ENCODE measurements at regions not wholly inside any gene's neighbourhood (a gene's known extent, or its start where the extent isn't known, plus 50 kb on each side); places are given as distances from the start of the nearest gene placed in this dataset.

GRCh38 chr9:102700936-102701335 lies 294.2 kb upstream of the CYLC2 start:
- no peak overlapping the region for H2AFZ ChIP-seq (ENCODE audit: low read depth)
- DNase-seq: no peak
- no peaks in the 10 kb centered on the region for H3K27me3 ChIP-seq (ENCODE audit: insufficient read depth)
- no peaks in the 10 kb centered on the region for H3K79me2 ChIP-seq (ENCODE audit: insufficient read depth)
- 17% methylated on average over 5 of the region's 5 CpGs for WGBS (ENCODE audit: low lambda C conversion rate)
- H3K9me2 ChIP-seq: no peaks in the 10 kb centered on the region
- H3K9ac ChIP-seq: no peak overlapping the region
- H3K36me3 ChIP-seq (replicated peaks in 1 of 2; ENCODE audit: control insufficient read depth in 1 of 2, insufficient read depth in 2 of 2, low read length in 1 of 2): no peaks in the 10 kb centered on the region
- TF ChIP-seq MEF2A (IDR thresholded peaks at IDR 0.05; ENCODE audit: borderline replicate concordance, low read depth): no peak
- no peak overlapping the region for H3K27ac ChIP-seq (ENCODE audit: low read depth in 2 of 2, low read length in 1 of 2)
- H3K9me3 ChIP-seq: no peaks in the 10 kb centered on the region
- no peak overlapping the region for H3K4me2 ChIP-seq
- no peaks in the 10 kb centered on the region for H3K4me1 ChIP-seq (ENCODE audit: control insufficient read depth in 1 of 2, insufficient read depth in 2 of 2, low read depth in 1 of 2, low read length in 1 of 2)
- no peak overlapping the region for H3K4me3 ChIP-seq (ENCODE audit: low read depth in 2 of 2, low read length in 1 of 2)
- H3F3A ChIP-seq (replicated peaks; ENCODE audit: insufficient read depth): no peaks in the 10 kb centered on the region
- POLR2A ChIA-PET: no interaction called here
- H4K20me1 ChIP-seq (ENCODE audit: insufficient read depth): no peaks in the 10 kb centered on the region
- CTCF ChIA-PET: no interaction called here

GRCh38 chr9:102669220-102669619 lies 325.9 kb upstream of the CYLC2 start:
- Histone ChIP-seq H3K9ac (no peak overlapping the region), H3K9me2 (no peaks in the 10 kb centered on the region), H3K9me3 (no peaks in the 10 kb centered on the region), H3K4me3 (ENCODE audit: low read depth in 2 of 2, low read length in 1 of 2) (no peak overlapping the region), H3K79me2 (ENCODE audit: insufficient read depth) (no peaks in the 10 kb centered on the region), H3K4me2 (no peak overlapping the region), H3K27ac (ENCODE audit: low read depth in 2 of 2, low read length in 1 of 2) (no peak overlapping the region), H3F3A (replicated peaks; ENCODE audit: insufficient read depth) (no peaks in the 10 kb centered on the region), H3K27me3 (ENCODE audit: insufficient read depth) (no peaks in the 10 kb centered on the region), H2AFZ (ENCODE audit: low read depth) (no peak overlapping the region), H3K36me3 (replicated peaks in 1 of 2; ENCODE audit: control insufficient read depth in 1 of 2, insufficient read depth in 2 of 2, low read length in 1 of 2) (no peaks in the 10 kb centered on the region), H4K20me1 (ENCODE audit: insufficient read depth) (no peaks in the 10 kb centered on the region), H3K4me1 (ENCODE audit: control insufficient read depth in 1 of 2, insufficient read depth in 2 of 2, low read depth in 1 of 2, low read length in 1 of 2) (no peaks in the 10 kb centered on the region)
- no peak for TF ChIP-seq EP300 (IDR thresholded peaks at IDR 0.05; ENCODE audit: borderline replicate concordance in 1 of 2, low read depth in 1 of 2, low read length in 1 of 2)
- TF ChIP-seq JUND (IDR thresholded peaks at IDR 0.05): no peak
- CTCF ChIA-PET: no interaction called here
- WGBS (ENCODE audit: low lambda C conversion rate): 29% methylated on average over 3 of the region's 3 CpGs
- DNase-seq: no peak
- POLR2A ChIA-PET: no interaction called here

DNA sequence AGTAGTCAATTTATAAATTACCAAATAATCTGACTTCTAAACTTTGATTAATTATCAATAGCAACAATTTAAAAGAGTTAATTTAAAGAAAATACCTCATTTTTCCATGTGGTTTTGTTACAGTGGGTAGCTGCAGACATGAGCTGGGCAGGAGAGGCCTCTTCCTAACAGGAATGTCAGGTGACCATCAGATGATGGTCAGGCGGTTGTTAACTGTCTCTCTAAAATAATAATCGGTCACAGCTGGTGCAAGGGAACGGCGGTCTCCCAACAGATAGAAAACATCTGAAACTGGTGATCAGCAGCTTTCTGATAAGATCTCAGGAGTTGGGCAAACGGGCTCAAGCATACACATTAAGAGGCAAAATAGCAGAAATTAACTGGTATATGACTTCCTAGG lies 342.7 kb upstream of the CYLC2 start:
- H2AFZ ChIP-seq (ENCODE audit: low read depth): no peak overlapping the region
- H3K79me2 ChIP-seq (ENCODE audit: insufficient read depth): no peaks in the 10 kb centered on the region
- H4K20me1 ChIP-seq (ENCODE audit: insufficient read depth): no peaks in the 10 kb centered on the region
- TF ChIP-seq, protein P1, sequence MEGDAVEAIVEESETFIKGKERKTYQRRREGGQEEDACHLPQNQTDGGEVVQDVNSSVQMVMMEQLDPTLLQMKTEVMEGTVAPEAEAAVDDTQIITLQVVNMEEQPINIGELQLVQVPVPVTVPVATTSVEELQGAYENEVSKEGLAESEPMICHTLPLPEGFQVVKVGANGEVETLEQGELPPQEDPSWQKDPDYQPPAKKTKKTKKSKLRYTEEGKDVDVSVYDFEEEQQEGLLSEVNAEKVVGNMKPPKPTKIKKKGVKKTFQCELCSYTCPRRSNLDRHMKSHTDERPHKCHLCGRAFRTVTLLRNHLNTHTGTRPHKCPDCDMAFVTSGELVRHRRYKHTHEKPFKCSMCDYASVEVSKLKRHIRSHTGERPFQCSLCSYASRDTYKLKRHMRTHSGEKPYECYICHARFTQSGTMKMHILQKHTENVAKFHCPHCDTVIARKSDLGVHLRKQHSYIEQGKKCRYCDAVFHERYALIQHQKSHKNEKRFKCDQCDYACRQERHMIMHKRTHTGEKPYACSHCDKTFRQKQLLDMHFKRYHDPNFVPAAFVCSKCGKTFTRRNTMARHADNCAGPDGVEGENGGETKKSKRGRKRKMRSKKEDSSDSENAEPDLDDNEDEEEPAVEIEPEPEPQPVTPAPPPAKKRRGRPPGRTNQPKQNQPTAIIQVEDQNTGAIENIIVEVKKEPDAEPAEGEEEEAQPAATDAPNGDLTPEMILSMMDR (IDR thresholded peaks at IDR 0.05): no peak
- TF ChIP-seq ELF1 (IDR thresholded peaks at IDR 0.05) (no peak), YY1 (IDR thresholded peaks at IDR 0.05; ENCODE audit: low read depth) (no peak), MAX (IDR thresholded peaks at IDR 0.05; ENCODE audit: low read depth) (no peak), POLR2AphosphoS5 (IDR thresholded peaks at IDR 0.05; ENCODE audit: low read depth, low read length) (no peak), EP300 (IDR thresholded peaks at IDR 0.05; ENCODE audit: borderline replicate concordance in 1 of 2, low read depth in 1 of 2, low read length in 1 of 2) (no peak), MXI1 (IDR thresholded peaks at IDR 0.05; ENCODE audit: low read depth, low read length) (no peak), SIN3A (IDR thresholded peaks at IDR 0.05; ENCODE audit: borderline replicate concordance, low read depth, low read length) (no peak), FOSL2 (IDR thresholded peaks at IDR 0.05; ENCODE audit: borderline replicate concordance, low read depth) (no peak), TEAD4 (IDR thresholded peaks at IDR 0.05; ENCODE audit: borderline replicate concordance, insufficient read depth) (no peak), JUND (IDR thresholded peaks at IDR 0.05) (no peak), MEF2A (IDR thresholded peaks at IDR 0.05; ENCODE audit: borderline replicate concordance, low read depth) (no peak), TCF12 (IDR thresholded peaks at IDR 0.05) (no peak), FOXM1 (IDR thresholded peaks at IDR 0.05; ENCODE audit: low read depth) (no peak), FOXJ3 (CRISPR knock-in tag; IDR thresholded peaks at IDR 0.05) (no peak), RAD21 (IDR thresholded peaks at IDR 0.05; ENCODE audit: low read length) (no peak)
- TF ChIP-seq, protein P2, sequence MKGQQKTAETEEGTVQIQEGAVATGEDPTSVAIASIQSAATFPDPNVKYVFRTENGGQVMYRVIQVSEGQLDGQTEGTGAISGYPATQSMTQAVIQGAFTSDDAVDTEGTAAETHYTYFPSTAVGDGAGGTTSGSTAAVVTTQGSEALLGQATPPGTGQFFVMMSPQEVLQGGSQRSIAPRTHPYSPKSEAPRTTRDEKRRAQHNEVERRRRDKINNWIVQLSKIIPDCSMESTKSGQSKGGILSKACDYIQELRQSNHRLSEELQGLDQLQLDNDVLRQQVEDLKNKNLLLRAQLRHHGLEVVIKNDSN (IDR thresholded peaks at IDR 0.05; ENCODE audit: borderline replicate concordance, low read depth): no peak
- no peak overlapping the region for H3K4me2 ChIP-seq
- no peaks in the 10 kb centered on the region for H3F3A ChIP-seq (replicated peaks; ENCODE audit: insufficient read depth)
- H3K4me3 ChIP-seq (ENCODE audit: low read depth in 2 of 2, low read length in 1 of 2): no peak overlapping the region
- no peaks in the 10 kb centered on the region for H3K4me1 ChIP-seq (ENCODE audit: control insufficient read depth in 1 of 2, insufficient read depth in 2 of 2, low read depth in 1 of 2, low read length in 1 of 2)
- ChIA-PET CTCF (interaction anchor here (1.4 kb wide), 1 partner anchor 10 kb away, joined by 4 read pairs; no protein-coding TSS in a partner anchor), POLR2A (no interaction called here)
- no peak overlapping the region for H3K27ac ChIP-seq (ENCODE audit: low read depth in 2 of 2, low read length in 1 of 2)
- no peak for DNase-seq
- no peaks in the 10 kb centered on the region for H3K9me2 ChIP-seq
- H3K9ac ChIP-seq: no peak overlapping the region
- H3K36me3 ChIP-seq (replicated peaks in 1 of 2; ENCODE audit: control insufficient read depth in 1 of 2, insufficient read depth in 2 of 2, low read length in 1 of 2): no peaks in the 10 kb centered on the region
- WGBS (ENCODE audit: low lambda C conversion rate): 6% methylated on average over 5 of the region's 5 CpGs
- H3K9me3 ChIP-seq: no peaks in the 10 kb centered on the region
- H3K27me3 ChIP-seq (ENCODE audit: insufficient read depth): no peaks in the 10 kb centered on the region
